NCI-H1105 treated with DMSO at 0.1 percent for 48 hours (cell line): ENCODE measurements at regions not wholly inside any gene's neighbourhood (a gene's known extent, or its start where the extent isn't known, plus 50 kb on each side); places are given as distances from the start of the nearest gene placed in this dataset.

Source experiments
- DNase-seq: peaks from one replicate; lab custom pipeline; 2025; lab: John Stamatoyannopoulos, UW

- DNase-seq, result no peak
These were observed 83.8 kb downstream of the AXIN2 start for GRCh38 chr17:65477600-65477999.

- DNase-seq, result no peak
These were observed 86.8 kb downstream of the AXIN2 start for GRCh38 chr17:65474660-65475059.

GRCh38 chr17:65473985-65474384, 87.5 kb downstream of the AXIN2 start:
- no peak for DNase-seq

- DNase-seq, result no peak
These were observed 88.1 kb downstream of the AXIN2 start for GRCh38 chr17:65473363-65473762.

GRCh38 chr17:65472666-65473309, 88.7 kb downstream of the AXIN2 start:
- no peak for DNase-seq

- no peak for DNase-seq
These were observed 90.7 kb downstream of the AXIN2 start for GRCh38 chr17:65470783-65471182.

GRCh38 chr17:65468321-65468720, 93.1 kb downstream of the AXIN2 start:
- DNase-seq, result no peak

- DNase-seq, result no peak
These were observed 94.3 kb downstream of the AXIN2 start for GRCh38 chr17:65467156-65467555.

- DNase-seq, result no peak
These were observed 94.9 kb downstream of the AXIN2 start for GRCh38 chr17:65466547-65466946.

GRCh38 chr17:65463242-65463641, 98.2 kb downstream of the AXIN2 start:
- no peak for DNase-seq

GRCh38 chr17:65459677-65460347, 101.6 kb downstream of the AXIN2 start:
- DNase-seq, result no peak

GRCh38 chr17:65457635-65458257, 103.7 kb downstream of the AXIN2 start:
- no peak for DNase-seq

- DNase-seq, result no peak
These were observed 104.3 kb downstream of the AXIN2 start for GRCh38 chr17:65457183-65457582.

- no peak for DNase-seq
These were observed 104.9 kb downstream of the AXIN2 start for GRCh38 chr17:65456368-65457151.

GRCh38 chr17:65455972-65456343, 105.5 kb downstream of the AXIN2 start:
- DNase-seq, result no peak

- DNase-seq, result no peak
These were observed 106.1 kb downstream of the AXIN2 start for GRCh38 chr17:65455154-65455971.

- no peak for DNase-seq
These were observed 108.1 kb downstream of the AXIN2 start for GRCh38 chr17:65453204-65453931.

- no peak for DNase-seq
These were observed 112.0 kb downstream of the AXIN2 start for GRCh38 chr17:65449495-65449894.

- no peak for DNase-seq
These were observed 113.6 kb downstream of the AXIN2 start for GRCh38 chr17:65447823-65448222.

GRCh38 chr17:65446838-65447526, 114.5 kb downstream of the AXIN2 start:
- no peak for DNase-seq

- no peak for DNase-seq
These were observed 115.4 kb downstream of the AXIN2 start for GRCh38 chr17:65446043-65446442.
